ENCODE measurements at regions not wholly inside any gene's neighbourhood (a gene's known extent, or its start where the extent isn't known, plus 50 kb on each side); places are given as distances from the start of the nearest gene placed in this dataset.

DNA sequence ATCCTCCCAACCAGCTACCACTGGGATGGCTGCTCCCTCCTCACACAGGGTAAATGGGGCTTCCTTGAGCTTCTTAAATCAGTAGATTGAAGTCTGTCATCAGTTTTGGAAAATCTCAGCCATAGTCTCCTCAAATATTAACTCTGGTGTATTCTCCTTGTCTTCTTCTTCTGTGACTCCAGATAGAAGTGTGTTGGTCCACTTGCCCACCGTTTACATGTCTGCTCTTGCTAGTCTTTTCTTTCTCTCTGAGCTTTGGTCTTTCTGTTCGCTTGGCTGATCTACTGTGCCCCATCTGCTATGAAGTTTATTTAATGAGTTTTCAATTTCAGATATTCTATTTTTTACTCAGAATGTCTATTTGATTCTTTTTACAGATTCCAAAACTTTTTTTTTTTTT lies 281.7 kb upstream of the HDAC4 start:
- no peak for DNase-seq

DNA sequence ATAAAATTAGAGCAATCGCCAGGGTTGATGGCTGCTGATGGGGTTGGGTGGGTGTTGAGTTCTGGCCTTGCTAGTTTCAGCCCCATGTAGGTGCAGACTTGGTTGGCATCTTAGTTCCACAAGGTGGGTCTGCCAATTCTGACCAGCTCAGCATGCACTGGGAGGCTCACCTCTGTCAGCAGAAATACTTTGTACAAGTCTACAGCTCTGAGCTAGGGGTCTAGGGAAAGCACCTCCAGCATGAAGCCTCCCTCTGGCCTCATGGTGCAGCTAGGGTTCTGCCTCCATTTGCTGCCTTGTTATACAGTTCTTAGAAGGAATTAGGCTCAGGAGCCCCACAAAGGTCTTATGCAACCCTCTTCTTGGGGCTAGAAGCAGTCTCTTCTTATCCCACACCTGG lies 278.9 kb upstream of the HDAC4 start:
- no peak for DNase-seq

DNA sequence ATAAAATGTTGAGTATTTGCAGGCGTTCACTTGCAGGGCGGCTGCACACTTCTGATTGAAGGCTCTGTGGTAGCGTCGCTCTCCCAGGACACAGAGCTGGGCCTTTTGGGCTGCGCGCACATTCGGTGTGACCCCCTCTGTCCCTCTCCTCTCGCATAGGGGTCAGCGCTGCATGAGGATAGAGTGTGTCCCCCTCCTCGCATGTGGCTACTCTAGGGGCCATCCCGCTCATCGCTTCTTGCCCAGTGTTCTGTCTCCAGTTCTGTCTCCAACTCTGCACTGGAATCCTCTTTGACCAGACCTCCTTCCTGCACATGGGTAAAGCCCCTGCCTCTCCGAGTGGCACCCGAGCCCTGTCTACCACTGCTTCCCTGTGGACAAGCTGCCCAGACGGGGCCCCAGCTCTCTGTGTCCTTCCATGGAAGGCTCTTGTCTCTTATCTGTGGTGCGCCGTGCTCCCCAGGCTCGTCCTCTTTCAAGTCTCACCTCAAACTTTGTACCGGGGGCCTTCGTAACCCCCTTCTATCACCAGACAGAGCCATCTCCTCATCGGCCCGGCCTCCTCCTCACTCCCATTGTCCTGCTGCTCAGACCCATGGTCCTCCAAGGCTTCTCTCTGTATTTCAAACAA lies 278.0 kb upstream of the HDAC4 start:
- DNase-seq: no peak

DNA sequence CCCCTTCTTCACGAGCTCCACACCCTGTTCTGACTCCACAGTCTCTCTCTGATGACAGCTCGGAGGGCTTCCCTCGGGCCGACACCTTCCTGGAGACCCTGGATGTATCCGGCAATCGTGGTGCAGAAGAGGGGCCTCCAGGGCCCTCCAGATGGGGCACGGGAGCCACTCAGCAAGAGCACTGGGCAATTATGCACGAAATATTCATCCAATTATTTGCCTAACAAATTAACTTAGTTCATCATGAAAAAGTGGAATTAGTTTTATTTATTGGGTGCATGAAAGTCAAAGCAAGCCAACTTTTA lies 277.3 kb upstream of the HDAC4 start:
- no peak for DNase-seq

DNA sequence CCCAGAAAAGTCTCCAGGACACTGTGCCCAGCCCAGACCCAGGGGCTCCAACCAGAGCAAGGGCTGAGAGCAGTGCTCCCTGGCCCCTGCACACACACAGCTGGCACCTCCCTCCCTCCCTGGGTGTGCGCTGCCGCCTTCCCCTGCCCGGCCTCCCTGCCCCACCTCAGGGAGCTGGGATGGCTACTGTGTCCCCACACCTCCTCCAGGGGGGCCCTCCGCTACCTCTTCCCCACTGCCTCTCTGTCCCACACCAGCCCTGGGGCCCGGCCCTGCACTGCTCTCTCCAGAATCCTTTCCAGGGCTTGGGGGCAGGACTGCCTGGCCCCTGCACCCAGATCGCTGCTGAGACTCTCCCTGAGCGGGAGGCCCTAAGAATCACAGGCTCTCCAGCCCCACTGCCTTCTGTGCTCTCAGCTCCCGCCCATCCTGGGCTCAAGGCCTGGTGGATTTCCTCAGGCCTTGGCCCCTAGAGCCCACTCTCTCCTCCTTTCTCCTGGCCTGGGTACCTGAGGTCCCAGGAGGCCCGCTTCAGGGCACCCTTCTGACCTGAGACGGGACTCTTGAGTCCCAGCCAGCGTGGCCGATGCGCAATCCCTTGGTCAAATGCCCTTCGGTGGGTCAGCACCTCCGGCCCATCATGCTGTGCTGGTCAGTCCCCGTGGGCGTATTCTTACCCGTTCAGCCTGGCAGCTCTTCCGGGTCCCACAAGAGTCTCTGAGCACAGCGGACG lies 276.8 kb upstream of the HDAC4 start:
- DNase-seq: no peak

DNA sequence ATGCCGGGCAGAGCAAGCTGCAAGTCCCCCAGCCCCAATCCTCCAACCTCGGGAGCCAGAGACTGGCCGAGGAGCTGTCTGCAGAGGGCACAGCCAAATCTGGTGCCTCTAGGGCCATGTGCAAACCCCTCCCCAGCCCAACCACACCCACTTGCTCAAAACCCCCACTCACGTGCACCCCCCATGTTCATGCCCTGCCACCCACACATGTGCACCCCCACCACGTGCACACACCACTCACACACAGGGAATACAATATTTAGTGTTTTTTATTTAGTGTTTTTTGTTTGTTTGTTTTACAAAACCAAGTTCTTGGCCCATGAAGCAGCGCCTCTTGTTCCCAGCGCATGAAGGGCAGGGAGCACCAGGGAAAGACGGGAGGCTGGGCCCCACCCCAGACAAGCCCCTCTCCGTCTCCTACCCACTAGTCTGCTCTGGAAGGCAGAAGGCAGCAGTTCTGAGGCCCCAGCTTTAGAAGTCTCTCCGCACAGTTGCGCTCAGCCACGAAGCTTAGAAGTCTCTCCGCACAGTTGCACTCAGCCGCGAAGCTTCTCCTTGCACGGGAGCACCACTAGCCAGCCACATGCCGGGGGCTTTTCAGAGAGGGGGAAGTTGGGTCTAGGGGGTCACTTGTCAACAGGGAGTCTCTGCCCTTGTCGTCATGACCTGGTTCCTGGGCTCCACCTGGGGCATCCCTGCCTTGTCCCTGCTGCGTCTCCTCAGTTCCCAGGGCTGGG lies 276.1 kb upstream of the HDAC4 start:
- no peak for DNase-seq

DNA sequence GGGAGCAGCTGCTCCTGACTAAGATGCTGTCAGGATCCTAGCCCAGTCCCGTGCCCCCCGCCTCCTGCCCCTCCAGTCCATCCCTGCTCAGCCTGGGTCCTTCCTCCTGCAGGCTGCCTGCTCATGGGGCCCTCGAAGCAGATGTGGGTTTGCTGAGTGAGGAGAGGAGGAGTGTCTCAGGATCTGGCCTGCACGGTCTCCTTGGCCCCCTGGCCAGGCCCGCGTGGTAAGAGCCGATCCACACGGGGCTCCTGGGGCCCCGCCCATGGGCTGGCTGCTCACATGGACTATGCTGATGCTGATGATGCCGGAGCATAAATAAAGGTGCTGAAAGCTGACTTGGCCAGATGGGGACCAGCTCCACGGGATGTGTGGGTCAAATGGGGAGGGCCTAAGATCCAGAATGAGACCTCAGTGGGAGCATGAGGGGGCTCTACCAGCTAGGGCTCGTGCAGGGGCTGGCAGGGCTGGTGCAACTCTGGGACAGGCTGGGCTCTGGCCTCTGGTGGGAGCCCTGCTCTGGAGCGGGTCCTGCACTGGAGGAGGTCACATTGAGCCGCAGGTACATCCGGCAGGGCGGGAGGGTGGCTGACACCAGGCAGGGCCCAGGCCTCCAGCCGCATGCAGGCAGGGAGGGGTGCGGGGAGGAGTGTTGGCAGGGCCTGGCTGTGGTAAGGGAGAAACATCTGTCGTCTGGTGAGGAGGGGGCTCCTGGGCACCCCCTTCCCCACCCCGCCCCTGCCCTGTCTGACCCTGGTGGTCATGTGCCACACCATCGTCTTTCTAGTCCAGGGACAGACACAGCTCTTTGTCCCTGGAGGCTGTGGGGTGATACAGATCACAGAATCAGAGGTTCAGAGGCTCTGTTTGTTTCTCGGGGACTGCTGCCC lies 275.3 kb upstream of the HDAC4 start:
- no peak for DNase-seq

DNA sequence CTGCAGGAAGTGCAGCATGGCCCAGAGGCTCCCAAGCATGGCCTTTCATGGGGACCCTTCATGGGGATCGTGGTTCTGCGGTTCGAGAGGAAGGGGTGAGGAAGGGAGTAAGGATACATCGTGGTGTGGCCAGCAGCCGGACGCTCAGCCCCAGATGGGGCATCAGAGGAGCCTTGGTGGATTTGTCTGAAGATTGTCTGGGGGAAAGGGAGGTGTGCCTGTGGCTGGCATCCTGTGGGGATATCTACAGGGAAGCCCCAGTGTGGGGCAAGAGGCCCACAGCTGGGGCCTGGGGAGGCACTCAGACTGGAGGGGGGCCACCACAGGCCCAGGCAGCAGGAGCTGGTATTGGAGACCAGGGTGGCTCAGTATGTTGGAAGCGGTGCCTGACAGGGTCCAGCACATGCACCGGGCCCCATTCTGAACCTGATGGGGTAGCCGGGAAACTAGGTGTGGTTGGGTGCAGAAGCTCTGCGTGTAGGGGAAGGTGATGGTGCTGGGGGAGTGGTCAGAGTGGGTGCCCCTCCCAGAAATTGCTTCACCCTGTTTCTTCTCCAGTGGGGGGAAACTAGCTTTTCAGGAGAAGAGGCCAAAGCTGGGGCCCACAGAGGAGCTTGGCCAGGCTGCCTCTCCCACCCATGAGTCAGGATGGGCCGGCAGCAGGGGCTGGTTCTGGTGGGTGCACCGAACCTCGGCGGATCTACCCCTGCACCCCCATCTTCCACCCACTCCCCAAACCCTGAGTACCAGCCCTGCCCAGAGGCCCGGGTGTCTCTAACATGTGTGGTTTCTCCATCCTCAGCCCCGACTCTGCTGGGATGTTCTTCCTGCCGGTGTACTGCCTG lies 274.4 kb upstream of the HDAC4 start:
- DNase-seq: no peak

DNA sequence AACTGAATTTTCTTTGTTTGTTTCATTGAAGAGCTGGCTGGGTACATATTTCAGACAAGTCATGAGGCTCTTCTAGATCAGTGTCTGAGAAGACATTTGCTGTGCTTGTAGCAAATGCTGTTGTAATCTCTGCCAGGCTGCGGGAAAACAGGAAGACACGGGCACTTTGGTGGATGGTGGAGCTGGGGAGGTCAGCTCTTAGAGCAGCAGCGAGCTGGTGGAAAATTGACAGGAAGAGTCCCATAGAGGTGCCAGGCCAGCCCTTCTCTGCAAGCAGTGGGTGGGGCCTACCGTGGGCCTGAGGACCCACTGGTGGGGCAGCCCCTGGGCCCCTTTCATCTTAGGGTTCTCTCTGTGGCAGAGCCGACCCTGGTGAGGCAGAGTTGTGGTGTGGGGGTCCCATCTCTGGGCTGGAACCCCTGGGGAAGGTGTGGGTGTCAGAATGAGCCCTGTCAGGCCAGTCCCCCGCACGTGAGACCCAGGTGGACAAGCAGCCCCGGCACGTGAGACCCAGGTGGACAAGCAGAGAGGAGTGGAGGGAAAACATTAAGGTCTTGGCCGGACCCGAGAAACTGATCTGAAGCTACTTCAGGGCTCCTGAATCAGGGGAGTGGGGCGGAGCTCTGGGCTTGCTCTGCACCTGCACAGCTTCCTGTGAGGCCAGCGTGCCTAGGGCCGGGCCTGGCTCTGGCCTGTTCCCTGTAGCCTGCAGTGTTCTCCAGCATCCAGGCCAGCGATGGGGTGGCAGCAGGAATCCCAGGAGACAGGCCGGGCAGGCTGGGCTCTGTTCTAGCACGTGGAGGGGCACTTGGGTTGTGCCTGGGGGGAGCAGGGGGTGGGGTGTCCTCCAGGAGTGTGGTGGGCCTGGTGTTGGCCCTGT lies 273.5 kb upstream of the HDAC4 start:
- no peak for DNase-seq

DNA sequence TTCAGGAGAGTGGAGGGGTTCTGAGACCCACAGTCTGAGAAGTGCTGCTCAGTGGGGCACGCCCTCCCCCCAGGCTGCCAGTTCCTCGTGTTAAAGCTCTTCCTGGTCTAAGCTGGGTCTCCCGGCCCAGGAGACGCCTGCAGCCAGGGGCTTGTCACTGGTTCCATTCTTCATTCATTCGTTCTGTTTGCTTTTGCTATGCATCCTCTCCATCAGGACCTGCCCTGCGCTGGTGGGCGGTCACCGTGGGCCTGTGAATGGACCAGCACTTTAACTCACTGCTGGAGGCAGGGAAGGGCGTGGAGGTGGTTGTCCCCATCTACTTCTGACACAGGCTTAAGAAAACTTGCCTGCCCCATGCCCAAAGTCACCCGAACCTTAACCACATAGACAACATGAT lies 272.8 kb upstream of the HDAC4 start:
- DNase-seq: no peak

DNA sequence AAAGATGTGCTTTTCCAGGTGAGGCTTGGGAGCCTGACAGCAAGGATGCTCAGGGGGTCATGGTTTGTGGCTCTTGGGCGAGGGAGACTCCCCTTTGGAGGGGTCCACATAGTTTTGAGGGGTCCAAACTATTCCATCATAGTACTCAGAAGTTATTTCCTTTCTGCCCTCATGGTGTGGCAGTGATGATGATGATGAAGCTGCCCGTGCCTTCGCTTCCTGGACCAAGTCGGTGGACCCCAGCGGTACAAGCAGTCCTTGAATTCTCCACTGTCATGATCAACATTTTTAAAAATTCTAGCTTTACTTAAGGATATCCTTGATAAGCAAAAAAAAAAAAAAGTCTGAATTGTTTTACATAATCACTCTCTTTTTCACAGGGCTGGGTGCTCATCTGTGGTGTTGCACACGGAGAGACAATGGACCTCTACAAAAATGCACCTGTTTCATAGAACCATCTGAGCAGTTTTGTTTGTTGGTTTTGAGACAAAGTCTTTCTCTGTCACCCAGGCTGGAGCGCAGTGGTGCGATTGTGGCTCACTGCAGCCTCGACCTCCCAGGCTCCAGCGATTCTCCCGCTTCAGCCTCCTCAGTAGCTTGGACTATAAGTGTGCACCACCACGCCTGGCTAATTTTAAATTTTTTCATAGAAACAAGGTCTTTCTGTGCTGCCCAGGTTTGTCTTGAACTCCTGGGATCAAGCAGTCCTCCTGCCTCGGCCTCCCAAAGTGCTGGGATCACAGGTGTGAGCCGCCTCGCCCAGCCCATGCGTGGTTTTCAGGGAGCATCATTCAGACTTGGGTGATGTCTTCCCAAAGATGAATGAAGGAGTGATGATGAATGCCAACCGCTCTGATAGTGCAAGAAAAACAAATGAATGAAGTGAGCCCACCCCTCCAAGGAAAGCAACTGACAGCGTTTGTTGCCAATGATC lies 271.4 kb upstream of the HDAC4 start:
- no peak for DNase-seq

DNA sequence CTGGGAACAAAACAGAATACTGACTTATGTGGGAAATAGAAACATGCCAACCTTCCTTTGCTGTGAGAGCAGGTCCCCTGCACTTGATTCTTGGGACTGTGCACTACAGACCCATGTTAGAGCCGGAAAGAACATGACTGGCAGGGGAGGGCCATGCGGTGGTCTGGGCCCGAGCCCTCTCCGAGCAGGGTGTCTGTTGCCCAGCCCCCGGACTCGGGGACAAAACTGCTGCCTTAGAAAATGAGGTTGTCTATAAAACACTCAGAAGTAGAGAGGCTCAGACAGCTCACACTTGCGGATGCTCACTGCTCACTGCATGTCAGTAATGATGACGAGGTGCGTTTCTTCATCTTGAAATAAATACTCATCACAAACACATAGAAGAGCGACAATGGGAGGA lies 270.7 kb upstream of the HDAC4 start:
- no peak for DNase-seq

DNA sequence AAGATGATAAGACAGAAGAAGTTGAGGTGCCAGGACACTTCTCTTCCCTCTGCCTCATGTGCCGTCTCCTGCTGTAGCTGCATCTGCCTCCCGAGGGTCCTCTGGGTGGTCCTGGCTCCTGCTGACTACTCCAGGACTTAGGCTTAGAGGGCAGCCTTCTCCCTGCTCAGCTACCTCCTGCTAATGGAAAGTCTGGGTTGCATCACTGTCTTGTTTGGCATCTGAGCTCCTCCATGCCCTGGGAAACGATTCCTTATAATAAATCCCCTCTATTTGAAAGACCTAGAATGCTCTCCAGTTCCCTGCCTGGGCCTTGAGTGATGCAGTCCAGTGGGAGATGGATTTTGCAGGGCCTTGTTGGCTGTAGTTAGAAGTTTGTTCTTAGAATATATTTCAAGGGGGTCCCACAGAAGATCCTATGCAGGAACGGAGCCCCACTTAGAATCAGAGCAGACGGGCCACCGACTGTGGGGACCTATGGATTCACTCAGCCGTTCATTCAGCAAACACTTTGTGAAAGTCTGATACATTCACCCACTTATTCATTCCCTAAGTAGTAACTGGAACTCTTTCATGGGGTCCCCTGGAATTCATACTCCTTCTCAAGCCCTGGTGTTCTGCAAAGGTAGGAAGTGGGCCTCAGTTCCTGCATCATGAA lies 269.8 kb upstream of the HDAC4 start:
- no peak for DNase-seq

DNA sequence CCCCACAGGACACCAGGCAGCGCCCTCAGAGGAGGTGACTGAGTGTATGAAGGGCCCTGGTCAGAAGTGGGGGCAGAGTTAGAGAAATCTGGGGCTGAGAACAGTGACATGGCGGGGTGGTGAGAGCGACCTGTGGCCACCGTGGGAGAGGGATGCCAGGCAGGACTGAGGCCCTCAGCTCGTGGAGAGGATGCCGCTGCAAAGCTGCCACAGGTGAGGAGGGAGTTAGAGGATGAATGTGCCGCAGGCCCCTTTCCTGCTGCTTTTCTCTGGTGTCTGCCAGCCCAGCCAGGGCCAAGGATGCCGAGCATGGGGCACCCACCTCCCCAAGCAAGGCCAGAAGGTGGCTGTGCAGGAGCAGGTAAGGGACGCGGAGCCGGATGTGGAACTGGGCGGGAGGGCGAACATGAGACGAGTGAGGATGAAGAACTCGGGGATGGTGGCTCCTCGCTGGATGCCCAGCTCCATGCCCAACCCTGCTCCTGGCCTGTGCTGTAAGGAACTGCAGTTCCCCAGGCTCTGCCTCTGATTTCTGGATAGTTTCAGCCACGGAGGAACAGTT lies 269.2 kb upstream of the HDAC4 start:
- no peak for DNase-seq

DNA sequence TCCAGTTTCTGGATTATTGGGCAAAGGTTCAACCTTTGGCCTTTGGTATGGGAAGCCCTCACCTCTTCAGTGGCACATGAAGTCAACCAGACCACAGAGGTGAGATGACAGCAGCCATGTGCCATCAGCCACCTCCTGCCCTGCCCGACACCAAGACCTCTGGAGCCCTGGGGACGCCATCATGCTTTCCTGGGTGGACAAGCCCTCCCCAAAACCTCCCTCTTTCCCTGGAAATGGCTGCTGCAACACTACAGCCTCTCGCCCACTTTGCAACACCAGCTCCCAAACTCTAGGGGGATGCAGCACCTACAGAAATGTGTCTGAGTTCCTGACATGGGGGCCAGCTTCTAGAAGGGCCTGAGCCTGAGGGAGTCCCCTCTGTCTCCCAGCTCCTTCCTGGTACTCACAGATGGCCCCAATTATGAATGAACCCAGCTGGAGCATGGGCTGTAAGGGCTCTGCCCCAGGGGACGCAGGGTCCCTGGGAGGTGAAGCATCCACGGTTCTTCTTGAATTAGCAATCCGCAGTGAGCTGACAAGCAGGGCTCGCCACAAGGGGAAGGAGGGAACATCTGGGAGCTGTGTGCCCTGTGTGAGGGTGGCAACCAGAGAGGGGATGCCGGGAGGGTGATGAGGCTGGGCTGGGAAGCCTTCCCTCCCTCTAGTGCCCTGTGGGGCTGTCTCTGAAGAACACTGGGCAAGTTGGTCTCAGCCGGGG lies 268.5 kb upstream of the HDAC4 start:
- no peak for DNase-seq

DNA sequence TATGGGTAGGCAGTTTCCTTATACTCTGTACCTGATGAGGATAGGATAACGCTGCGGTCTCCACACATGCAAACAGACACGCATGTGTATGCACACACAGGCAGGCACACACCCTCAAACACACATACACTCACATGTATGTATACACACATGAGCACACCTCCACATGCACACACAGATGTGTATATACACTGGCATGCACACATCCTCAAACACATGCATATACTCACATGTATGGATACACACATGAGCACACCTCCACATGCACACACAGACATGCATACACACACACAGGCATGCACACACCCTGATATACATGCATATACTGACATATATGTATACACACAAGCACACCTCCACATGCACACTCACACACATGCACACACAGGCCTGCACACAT lies 267.8 kb upstream of the HDAC4 start:
- no peak for DNase-seq

DNA sequence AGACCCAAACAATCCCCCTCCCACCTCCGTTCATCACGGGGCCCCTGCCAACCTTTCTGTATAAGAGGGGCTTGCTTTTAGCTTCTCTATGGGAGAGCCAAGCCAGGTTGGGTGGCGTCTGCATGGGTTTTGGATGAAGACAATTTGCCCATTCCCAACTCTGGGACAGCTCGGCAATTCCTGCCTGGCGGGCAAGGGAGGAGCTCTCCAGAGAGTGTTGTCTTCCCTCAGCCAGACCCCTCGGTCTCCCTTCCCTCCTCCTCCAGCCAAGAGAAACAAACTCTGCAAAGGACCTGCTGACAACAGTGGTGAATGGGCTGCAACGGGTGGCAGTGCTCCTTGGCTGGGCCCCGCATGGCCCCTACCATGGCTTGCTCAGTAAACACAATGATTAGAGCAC lies 267.2 kb upstream of the HDAC4 start:
- no peak for DNase-seq

DNA sequence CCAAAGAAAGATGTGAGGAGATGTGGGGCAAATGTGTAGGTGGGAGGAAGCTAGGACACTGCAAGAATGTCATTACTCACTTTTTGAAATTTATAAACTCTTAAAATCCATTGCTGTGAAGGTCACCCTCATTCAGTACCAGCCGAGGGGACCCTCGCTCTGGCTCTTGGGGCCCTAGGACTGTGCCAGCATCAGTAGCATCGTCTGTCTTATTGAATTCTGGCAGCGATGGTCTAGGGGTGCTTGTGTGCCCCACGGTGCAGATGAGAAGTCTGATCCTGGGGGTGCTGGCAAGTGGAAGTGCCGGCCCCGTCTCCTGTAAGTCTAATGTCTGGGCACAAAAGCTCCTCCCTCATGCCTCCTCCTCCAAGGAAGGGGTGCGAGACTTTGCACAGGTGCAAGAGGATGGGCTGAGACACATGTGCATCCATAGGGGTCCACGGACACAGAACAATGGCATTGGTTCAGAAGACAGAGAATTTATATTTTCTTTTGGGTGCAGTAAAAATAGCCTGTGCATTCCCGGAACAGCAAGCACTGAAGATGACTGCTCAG lies 266.7 kb upstream of the HDAC4 start:
- DNase-seq: no peak

All from Kasumi-1 (cell line).